ENCODE measurements at regions not wholly inside any gene's neighbourhood (a gene's known extent, or its start where the extent isn't known, plus 50 kb on each side); places are given as distances from the start of the nearest gene placed in this dataset.

GRCh38 chr10:113444766-113445365, 108.0 kb upstream of the HABP2 start:
- no peaks in the 10 kb centered on the region for H4K20me1 ChIP-seq (replicated peaks; ENCODE audit: insufficient read depth)
- no peak overlapping the region for H3K4me2 ChIP-seq
- no peaks in the 10 kb centered on the region for H3K9me2 ChIP-seq (ENCODE audit: insufficient read depth)
- no peak overlapping the region for H3K4me3 ChIP-seq
- Mint-ChIP-seq H3K27me3 (ENCODE audit: insufficient read depth, low read depth, poor library complexity) (peaks cover 2% of the 10 kb centered on the region), H3K27ac (no peak overlapping the region), H3K9me3 (no peaks in the 10 kb centered on the region), H3K36me3 (ENCODE audit: low read depth) (no peaks in the 10 kb centered on the region), H3K4me3 (no peak overlapping the region), H3K4me1 (peaks cover 3% of the 10 kb centered on the region; the same call in 1 of the 3 replicates)
- TF ChIP-seq CREB1 (CRISPR knock-in tag; IDR thresholded peaks at IDR 0.05; ENCODE audit: low read depth), result no peak
- TF ChIP-seq STAT1 (IDR thresholded peaks at IDR 0.05; ENCODE audit: unreplicated experiment), result no peak
- TF ChIP-seq, protein P1, sequence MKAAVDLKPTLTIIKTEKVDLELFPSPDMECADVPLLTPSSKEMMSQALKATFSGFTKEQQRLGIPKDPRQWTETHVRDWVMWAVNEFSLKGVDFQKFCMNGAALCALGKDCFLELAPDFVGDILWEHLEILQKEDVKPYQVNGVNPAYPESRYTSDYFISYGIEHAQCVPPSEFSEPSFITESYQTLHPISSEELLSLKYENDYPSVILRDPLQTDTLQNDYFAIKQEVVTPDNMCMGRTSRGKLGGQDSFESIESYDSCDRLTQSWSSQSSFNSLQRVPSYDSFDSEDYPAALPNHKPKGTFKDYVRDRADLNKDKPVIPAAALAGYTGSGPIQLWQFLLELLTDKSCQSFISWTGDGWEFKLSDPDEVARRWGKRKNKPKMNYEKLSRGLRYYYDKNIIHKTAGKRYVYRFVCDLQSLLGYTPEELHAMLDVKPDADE (IDR thresholded peaks at IDR 0.05), result no peak
- TF ChIP-seq, protein P2, sequence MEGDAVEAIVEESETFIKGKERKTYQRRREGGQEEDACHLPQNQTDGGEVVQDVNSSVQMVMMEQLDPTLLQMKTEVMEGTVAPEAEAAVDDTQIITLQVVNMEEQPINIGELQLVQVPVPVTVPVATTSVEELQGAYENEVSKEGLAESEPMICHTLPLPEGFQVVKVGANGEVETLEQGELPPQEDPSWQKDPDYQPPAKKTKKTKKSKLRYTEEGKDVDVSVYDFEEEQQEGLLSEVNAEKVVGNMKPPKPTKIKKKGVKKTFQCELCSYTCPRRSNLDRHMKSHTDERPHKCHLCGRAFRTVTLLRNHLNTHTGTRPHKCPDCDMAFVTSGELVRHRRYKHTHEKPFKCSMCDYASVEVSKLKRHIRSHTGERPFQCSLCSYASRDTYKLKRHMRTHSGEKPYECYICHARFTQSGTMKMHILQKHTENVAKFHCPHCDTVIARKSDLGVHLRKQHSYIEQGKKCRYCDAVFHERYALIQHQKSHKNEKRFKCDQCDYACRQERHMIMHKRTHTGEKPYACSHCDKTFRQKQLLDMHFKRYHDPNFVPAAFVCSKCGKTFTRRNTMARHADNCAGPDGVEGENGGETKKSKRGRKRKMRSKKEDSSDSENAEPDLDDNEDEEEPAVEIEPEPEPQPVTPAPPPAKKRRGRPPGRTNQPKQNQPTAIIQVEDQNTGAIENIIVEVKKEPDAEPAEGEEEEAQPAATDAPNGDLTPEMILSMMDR (conservative IDR thresholded peaks at IDR 0.05; ENCODE audit: low read depth in 2 of 2), result no peak
- TF ChIP-seq POLR2AphosphoS5 (IDR thresholded peaks at IDR 0.05; ENCODE audit: low read depth), result no peak
- no peak for TF ChIP-seq EZH2 (IDR thresholded peaks at IDR 0.05; ENCODE audit: low read depth, unreplicated experiment)
- no peak for TF ChIP-seq ZNF331 (CRISPR knock-in tag; IDR thresholded peaks at IDR 0.05; ENCODE audit: low read depth)
- TF ChIP-seq, protein P3, sequence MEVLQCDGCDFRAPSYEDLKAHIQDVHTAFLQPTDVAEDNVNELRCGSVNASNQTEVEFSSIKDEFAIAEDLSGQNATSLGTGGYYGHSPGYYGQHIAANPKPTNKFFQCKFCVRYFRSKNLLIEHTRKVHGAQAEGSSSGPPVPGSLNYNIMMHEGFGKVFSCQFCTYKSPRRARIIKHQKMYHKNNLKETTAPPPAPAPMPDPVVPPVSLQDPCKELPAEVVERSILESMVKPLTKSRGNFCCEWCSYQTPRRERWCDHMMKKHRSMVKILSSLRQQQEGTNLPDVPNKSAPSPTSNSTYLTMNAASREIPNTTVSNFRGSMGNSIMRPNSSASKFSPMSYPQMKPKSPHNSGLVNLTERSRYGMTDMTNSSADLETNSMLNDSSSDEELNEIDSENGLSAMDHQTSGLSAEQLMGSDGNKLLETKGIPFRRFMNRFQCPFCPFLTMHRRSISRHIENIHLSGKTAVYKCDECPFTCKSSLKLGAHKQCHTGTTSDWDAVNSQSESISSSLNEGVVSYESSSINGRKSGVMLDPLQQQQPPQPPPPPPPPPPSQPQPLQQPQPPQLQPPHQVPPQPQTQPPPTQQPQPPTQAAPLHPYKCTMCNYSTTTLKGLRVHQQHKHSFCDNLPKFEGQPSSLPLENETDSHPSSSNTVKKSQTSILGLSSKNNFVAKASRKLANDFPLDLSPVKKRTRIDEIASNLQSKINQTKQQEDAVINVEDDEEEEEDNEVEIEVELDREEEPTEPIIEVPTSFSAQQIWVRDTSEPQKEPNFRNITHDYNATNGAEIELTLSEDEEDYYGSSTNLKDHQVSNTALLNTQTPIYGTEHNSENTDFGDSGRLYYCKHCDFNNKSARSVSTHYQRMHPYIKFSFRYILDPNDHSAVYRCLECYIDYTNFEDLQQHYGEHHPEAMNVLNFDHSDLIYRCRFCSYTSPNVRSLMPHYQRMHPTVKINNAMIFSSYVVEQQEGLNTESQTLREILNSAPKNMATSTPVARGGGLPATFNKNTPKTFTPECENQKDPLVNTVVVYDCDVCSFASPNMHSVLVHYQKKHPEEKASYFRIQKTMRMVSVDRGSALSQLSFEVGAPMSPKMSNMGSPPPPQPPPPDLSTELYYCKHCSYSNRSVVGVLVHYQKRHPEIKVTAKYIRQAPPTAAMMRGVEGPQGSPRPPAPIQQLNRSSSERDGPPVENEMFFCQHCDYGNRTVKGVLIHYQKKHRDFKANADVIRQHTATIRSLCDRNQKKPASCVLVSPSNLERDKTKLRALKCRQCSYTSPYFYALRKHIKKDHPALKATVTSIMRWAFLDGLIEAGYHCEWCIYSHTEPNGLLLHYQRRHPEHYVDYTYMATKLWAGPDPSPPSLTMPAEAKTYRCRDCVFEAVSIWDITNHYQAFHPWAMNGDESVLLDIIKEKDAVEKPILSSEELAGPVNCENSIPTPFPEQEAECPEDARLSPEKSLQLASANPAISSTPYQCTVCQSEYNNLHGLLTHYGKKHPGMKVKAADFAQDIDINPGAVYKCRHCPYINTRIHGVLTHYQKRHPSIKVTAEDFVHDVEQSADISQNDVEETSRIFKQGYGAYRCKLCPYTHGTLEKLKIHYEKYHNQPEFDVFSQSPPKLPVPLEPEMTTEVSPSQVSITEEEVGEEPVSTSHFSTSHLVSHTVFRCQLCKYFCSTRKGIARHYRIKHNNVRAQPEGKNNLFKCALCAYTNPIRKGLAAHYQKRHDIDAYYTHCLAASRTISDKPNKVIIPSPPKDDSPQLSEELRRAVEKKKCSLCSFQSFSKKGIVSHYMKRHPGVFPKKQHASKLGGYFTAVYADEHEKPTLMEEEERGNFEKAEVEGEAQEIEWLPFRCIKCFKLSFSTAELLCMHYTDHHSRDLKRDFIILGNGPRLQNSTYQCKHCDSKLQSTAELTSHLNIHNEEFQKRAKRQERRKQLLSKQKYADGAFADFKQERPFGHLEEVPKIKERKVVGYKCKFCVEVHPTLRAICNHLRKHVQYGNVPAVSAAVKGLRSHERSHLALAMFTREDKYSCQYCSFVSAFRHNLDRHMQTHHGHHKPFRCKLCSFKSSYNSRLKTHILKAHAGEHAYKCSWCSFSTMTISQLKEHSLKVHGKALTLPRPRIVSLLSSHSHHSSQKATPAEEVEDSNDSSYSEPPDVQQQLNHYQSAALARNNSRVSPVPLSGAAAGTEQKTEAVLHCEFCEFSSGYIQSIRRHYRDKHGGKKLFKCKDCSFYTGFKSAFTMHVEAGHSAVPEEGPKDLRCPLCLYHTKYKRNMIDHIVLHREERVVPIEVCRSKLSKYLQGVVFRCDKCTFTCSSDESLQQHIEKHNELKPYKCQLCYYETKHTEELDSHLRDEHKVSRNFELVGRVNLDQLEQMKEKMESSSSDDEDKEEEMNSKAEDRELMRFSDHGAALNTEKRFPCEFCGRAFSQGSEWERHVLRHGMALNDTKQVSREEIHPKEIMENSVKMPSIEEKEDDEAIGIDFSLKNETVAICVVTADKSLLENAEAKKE (CRISPR knock-in tag; IDR thresholded peaks at IDR 0.05), result no peak
- no peak for TF ChIP-seq NANOG (IDR thresholded peaks at IDR 0.05; ENCODE audit: borderline replicate concordance)
- no peak for TF ChIP-seq JUNB (IDR thresholded peaks at IDR 0.05; ENCODE audit: unreplicated experiment)
- TF ChIP-seq ZNF114 (CRISPR knock-in tag; IDR thresholded peaks at IDR 0.05), result no peak
- TF ChIP-seq EZH2phosphoT487 (IDR thresholded peaks at IDR 0.05; ENCODE audit: unreplicated experiment), result no peak
- TF ChIP-seq, protein P4, sequence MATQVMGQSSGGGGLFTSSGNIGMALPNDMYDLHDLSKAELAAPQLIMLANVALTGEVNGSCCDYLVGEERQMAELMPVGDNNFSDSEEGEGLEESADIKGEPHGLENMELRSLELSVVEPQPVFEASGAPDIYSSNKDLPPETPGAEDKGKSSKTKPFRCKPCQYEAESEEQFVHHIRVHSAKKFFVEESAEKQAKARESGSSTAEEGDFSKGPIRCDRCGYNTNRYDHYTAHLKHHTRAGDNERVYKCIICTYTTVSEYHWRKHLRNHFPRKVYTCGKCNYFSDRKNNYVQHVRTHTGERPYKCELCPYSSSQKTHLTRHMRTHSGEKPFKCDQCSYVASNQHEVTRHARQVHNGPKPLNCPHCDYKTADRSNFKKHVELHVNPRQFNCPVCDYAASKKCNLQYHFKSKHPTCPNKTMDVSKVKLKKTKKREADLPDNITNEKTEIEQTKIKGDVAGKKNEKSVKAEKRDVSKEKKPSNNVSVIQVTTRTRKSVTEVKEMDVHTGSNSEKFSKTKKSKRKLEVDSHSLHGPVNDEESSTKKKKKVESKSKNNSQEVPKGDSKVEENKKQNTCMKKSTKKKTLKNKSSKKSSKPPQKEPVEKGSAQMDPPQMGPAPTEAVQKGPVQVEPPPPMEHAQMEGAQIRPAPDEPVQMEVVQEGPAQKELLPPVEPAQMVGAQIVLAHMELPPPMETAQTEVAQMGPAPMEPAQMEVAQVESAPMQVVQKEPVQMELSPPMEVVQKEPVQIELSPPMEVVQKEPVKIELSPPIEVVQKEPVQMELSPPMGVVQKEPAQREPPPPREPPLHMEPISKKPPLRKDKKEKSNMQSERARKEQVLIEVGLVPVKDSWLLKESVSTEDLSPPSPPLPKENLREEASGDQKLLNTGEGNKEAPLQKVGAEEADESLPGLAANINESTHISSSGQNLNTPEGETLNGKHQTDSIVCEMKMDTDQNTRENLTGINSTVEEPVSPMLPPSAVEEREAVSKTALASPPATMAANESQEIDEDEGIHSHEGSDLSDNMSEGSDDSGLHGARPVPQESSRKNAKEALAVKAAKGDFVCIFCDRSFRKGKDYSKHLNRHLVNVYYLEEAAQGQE (IDR thresholded peaks at IDR 0.05; ENCODE audit: unreplicated experiment), result no peak
- no peaks in the 10 kb centered on the region for H3F3A ChIP-seq (replicated peaks; ENCODE audit: low read depth)
- 0 out of 2 replicates have a peak, but pooled peaks cover 2% of the 10 kb centered on the region for H3K4me1 ChIP-seq (ENCODE audit: insufficient read depth)
- no peak for DNase-seq (ENCODE audit: low spot score)
- H3K27ac ChIP-seq (ENCODE audit: low read depth), result no peak overlapping the region
- H3K36me3 ChIP-seq (ENCODE audit: insufficient read depth), result no peaks in the 10 kb centered on the region
- H3K27me3 ChIP-seq (ENCODE audit: insufficient read depth), result no peaks in the 10 kb centered on the region
- ATAC-seq, result no peak
- H2AFZ ChIP-seq, result no peak overlapping the region
- H3K79me2 ChIP-seq (replicated peaks; ENCODE audit: insufficient read depth), result no peaks in the 10 kb centered on the region
